HS-27A (cell line): ENCODE measurements at regions not wholly inside any gene's neighbourhood (a gene's known extent, or its start where the extent isn't known, plus 50 kb on each side); places are given as distances from the start of the nearest gene placed in this dataset.
"Not testable (repeated sequence)": the region's sequence is repeated elsewhere in the genome, so short reads cannot be mapped to it uniquely, and the experiment has no call there.

ENCODE experiments used
- DNase-seq: peaks from one replicate; pipeline ENCODE4 v3.0.0-alpha.2; 2012; ENCODE audit warnings: low read depth, missing footprints

GRCh38 chr2:111503844-111504570 lies 380.0 kb downstream of the ANAPC1 start:
- DNase-seq: not testable (repeated sequence)

GRCh38 chr2:111504571-111504942 lies 379.4 kb downstream of the ANAPC1 start:
- DNase-seq: peak; percentile 50

- DNase-seq: not testable (repeated sequence)
These were observed 378.7 kb downstream of the ANAPC1 start for GRCh38 chr2:111505267-111505666.

DNA sequence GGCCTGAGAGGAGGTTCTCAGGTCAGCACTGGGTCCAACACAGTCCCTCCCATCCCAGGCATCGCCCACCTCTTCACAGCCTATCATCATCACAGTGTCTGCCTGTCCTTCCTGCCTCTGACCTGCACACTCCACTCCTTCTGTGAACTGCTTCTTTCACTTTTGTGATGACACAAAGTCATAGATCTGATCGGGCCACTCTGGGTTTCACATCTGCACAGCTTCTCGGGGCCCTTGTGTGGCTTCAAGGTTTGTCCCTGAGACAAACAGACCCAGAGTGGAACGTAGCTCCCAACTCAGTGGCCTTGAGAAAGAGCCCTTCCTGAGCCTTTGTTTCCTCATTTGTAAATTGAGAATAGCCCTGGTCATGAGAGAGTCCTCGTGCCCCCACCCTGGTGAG lies 377.1 kb downstream of the ANAPC1 start:
- not testable (repeated sequence) for DNase-seq

- not testable (repeated sequence) for DNase-seq
These were observed 374.6 kb downstream of the ANAPC1 start for GRCh38 chr2:111509225-111509869.

- DNase-seq: not testable (repeated sequence)
These were observed 373.6 kb downstream of the ANAPC1 start for GRCh38 chr2:111510384-111510783.

DNA sequence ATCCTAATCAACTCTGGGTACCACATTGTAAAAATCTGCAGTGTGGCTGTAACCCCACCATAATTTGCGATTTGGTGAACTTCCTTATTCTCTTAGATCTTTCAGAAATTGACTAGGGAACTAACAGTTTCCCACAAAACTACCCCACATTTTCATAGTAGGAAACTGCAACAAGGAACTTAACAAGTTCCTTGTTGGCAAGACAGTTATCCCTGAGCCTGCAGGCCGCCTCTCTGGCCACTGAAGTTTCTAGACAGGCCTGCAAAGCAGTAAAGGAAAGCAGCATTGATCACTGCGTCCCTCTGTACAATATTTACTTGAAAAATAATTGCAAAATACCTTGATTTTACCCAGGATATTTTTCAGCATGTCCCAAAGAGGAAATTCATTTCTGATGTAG lies 372.9 kb downstream of the ANAPC1 start:
- not testable (repeated sequence) for DNase-seq

- not testable (repeated sequence) for DNase-seq
These were observed 371.6 kb downstream of the ANAPC1 start for GRCh38 chr2:111512378-111512777.

- not testable (repeated sequence) for DNase-seq
These were observed 369.9 kb downstream of the ANAPC1 start for GRCh38 chr2:111514138-111514537.

GRCh38 chr2:111517050-111517720 lies 366.8 kb downstream of the ANAPC1 start:
- DNase-seq: not testable (repeated sequence)

DNA sequence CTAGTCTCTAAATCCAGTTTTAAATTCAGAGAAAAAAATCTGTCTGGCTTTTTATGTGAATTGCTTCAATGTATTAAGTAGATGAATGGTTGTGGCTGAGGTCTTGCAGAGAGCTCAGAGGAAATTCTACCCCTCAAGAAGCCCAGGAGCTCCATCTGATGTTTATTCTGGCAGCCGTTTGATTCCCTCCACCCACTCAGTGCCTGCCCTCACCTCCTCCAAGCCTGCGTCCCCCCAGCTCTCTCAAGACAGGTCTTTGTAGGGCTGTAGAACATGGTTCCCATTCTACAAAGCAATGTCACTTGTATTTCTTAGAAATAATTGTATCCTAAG lies 366.3 kb downstream of the ANAPC1 start:
- DNase-seq: not testable (repeated sequence)

DNA sequence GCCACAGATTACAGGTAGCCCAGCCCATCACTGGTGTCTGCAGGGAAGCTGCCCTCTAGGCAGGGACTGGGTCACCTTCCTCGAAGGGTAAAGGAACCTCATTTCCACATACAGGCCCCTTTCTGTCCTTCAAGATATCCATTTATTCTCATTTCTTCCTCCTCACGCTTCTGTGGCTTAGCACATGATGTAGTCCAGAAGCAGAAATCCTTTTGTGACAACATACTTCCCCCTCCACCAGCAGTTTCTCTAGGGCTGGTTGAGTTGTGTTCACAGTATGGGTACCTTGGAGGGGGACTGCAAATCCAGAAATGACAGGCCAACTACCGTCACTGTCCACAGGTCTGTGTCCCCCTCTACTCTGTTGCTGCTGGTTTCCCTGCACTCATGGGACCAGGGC lies 364.9 kb downstream of the ANAPC1 start:
- DNase-seq: no peak

DNA sequence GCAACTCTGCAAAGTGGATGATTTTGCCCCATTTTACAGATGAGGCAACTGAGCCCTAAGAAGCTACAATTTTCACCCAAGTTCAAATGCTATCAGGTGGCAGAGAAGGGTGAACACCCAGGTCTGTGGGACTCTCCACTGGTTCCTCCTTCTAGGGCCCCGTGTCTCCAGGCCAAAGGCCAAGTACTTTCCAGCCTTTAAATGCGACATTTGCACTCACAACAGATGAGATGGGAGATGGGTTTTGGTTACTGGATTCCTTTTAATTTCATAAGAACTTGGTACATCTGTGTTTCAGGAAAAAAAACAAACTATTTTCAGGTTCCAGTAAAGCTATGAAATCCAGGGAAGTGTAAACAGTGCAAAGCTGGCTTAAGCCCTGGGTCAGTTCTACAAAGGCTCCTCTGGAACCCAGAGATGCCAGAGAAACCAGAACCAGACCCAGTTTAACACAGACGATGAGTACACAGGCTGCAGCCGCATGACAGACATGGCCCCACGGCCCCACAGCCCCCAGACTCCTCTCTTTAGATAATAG lies 361.7 kb downstream of the ANAPC1 start:
- no peak for DNase-seq

GRCh38 chr2:111523009-111523408 lies 361.0 kb downstream of the ANAPC1 start:
- no peak for DNase-seq

GRCh38 chr2:111525026-111525425 lies 359.0 kb downstream of the ANAPC1 start:
- not testable (repeated sequence) for DNase-seq

GRCh38 chr2:111526041-111526639 lies 357.9 kb downstream of the ANAPC1 start:
- not testable (repeated sequence) for DNase-seq

- DNase-seq: not testable (repeated sequence)
These were observed 356.1 kb downstream of the ANAPC1 start for GRCh38 chr2:111527707-111528400.

- DNase-seq: not testable (repeated sequence)
These were observed 355.0 kb downstream of the ANAPC1 start for GRCh38 chr2:111529022-111529421.

- DNase-seq: not testable (repeated sequence)
These were observed 353.6 kb downstream of the ANAPC1 start for GRCh38 chr2:111530239-111530965.

GRCh38 chr2:111532682-111533556 lies 351.1 kb downstream of the ANAPC1 start:
- DNase-seq: peak; percentile 30
